Rectal smooth muscle tissue (tissue), 1 donor: ENCODE measurements at regions not wholly inside any gene's neighbourhood (a gene's known extent, or its start where the extent isn't known, plus 50 kb on each side); places are given as distances from the start of the nearest gene placed in this dataset.
"Not testable (repeated sequence)": the region's sequence is repeated elsewhere in the genome, so short reads cannot be mapped to it uniquely, and the experiment has no call there.

ENCODE experiments used
- H3K27ac ChIP-seq: one replicate; pipeline ENCODE4 v1.7.0; 2013; ENCODE audit warnings: low read depth, low read length, inconsistent platforms
- H3K27me3 ChIP-seq: one replicate; pipeline ENCODE4 v1.7.0; 2013; ENCODE audit warnings: low read length; ENCODE audit not compliant: control insufficient read depth, insufficient read depth
- H3K36me3 ChIP-seq: one replicate; pipeline ENCODE4 v1.7.0; 2013; ENCODE audit warnings: low read length; ENCODE audit not compliant: control insufficient read depth, insufficient read depth
- H3K4me1 ChIP-seq: one replicate; pipeline ENCODE4 v1.7.0; 2013; ENCODE audit warnings: low read length; ENCODE audit not compliant: control insufficient read depth, insufficient read depth
- H3K4me3 ChIP-seq: one replicate; pipeline ENCODE4 v1.7.0; 2013; ENCODE audit warnings: low read length
- H3K9ac ChIP-seq: one replicate; pipeline ENCODE4 v1.7.0; 2013; ENCODE audit warnings: low read length

GRCh38 chr2:52054824-52055223, 1022.9 kb upstream of the NRXN1 start:
- Histone ChIP-seq H3K27ac (no peak overlapping the region), H3K4me3 (no peak overlapping the region), H3K27me3 (no peaks in the 10 kb centered on the region), H3K36me3 (no peaks in the 10 kb centered on the region), H3K4me1 (no peaks in the 10 kb centered on the region), H3K9ac (no peak overlapping the region)

GRCh38 chr2:52036853-52037252, 1004.9 kb upstream of the NRXN1 start:
- Histone ChIP-seq H3K9ac (no peak overlapping the region), H3K4me1 (no peaks in the 10 kb centered on the region), H3K27me3 (no peaks in the 10 kb centered on the region), H3K27ac (no peak overlapping the region), H3K36me3 (no peaks in the 10 kb centered on the region), H3K4me3 (no peak overlapping the region)

GRCh38 chr2:52036024-52036423, 1004.1 kb upstream of the NRXN1 start:
- H3K27ac ChIP-seq = no peak overlapping the region
- no peaks in the 10 kb centered on the region for H3K4me1 ChIP-seq
- no peaks in the 10 kb centered on the region for H3K27me3 ChIP-seq
- no peaks in the 10 kb centered on the region for H3K36me3 ChIP-seq
- no peak overlapping the region for H3K4me3 ChIP-seq
- no peak overlapping the region for H3K9ac ChIP-seq

- H3K9ac ChIP-seq = no peak overlapping the region
- H3K27ac ChIP-seq = no peak overlapping the region
- no peak overlapping the region for H3K4me3 ChIP-seq
- H3K36me3 ChIP-seq = no peaks in the 10 kb centered on the region
- no peaks in the 10 kb centered on the region for H3K27me3 ChIP-seq
- no peaks in the 10 kb centered on the region for H3K4me1 ChIP-seq
Measured at GRCh38 chr2:52035391-52035790, 1003.5 kb upstream of the NRXN1 start.

- no peaks in the 10 kb centered on the region for H3K4me1 ChIP-seq
- H3K27me3 ChIP-seq = no peaks in the 10 kb centered on the region
- no peak overlapping the region for H3K4me3 ChIP-seq
- no peak overlapping the region for H3K27ac ChIP-seq
- H3K36me3 ChIP-seq = no peaks in the 10 kb centered on the region
- H3K9ac ChIP-seq = no peak overlapping the region
Measured at GRCh38 chr2:52034706-52035105, 1002.8 kb upstream of the NRXN1 start.

GRCh38 chr2:52022006-52022405, 990.1 kb upstream of the NRXN1 start:
- Histone ChIP-seq H3K27ac (no peak overlapping the region), H3K9ac (no peak overlapping the region), H3K4me1 (no peaks in the 10 kb centered on the region), H3K4me3 (no peak overlapping the region), H3K27me3 (no peaks in the 10 kb centered on the region), H3K36me3 (no peaks in the 10 kb centered on the region)

- Histone ChIP-seq H3K27ac (no peak overlapping the region), H3K4me1 (no peaks in the 10 kb centered on the region), H3K9ac (no peak overlapping the region), H3K36me3 (no peaks in the 10 kb centered on the region), H3K4me3 (no peak overlapping the region), H3K27me3 (no peaks in the 10 kb centered on the region)
Measured at GRCh38 chr2:52017646-52018235, 985.8 kb upstream of the NRXN1 start.

GRCh38 chr2:52006821-52007366, 975.0 kb upstream of the NRXN1 start:
- not testable (repeated sequence) for H3K9ac ChIP-seq, H3K27ac ChIP-seq, H3K4me1 ChIP-seq, H3K27me3 ChIP-seq, H3K4me3 ChIP-seq, H3K36me3 ChIP-seq

- Histone ChIP-seq H3K9ac (no peak overlapping the region), H3K27ac (no peak overlapping the region), H3K4me3 (no peak overlapping the region), H3K27me3 (no peaks in the 10 kb centered on the region), H3K36me3 (no peaks in the 10 kb centered on the region), H3K4me1 (no peaks in the 10 kb centered on the region)
Measured at GRCh38 chr2:52000151-52000855, 968.4 kb upstream of the NRXN1 start.

GRCh38 chr2:51998890-51999289, 967.0 kb upstream of the NRXN1 start:
- Histone ChIP-seq H3K27me3 (no peaks in the 10 kb centered on the region), H3K36me3 (no peaks in the 10 kb centered on the region), H3K4me1 (no peaks in the 10 kb centered on the region), H3K27ac (no peak overlapping the region), H3K4me3 (no peak overlapping the region), H3K9ac (no peak overlapping the region)

GRCh38 chr2:51997571-51997970, 965.6 kb upstream of the NRXN1 start:
- no peaks in the 10 kb centered on the region for H3K36me3 ChIP-seq
- H3K4me1 ChIP-seq = no peaks in the 10 kb centered on the region
- H3K27me3 ChIP-seq = no peaks in the 10 kb centered on the region
- H3K4me3 ChIP-seq = no peak overlapping the region
- H3K9ac ChIP-seq = no peak overlapping the region
- H3K27ac ChIP-seq = no peak overlapping the region

- Histone ChIP-seq H3K27me3 (no peaks in the 10 kb centered on the region), H3K36me3 (no peaks in the 10 kb centered on the region), H3K9ac (no peak overlapping the region), H3K27ac (no peak overlapping the region), H3K4me1 (no peaks in the 10 kb centered on the region), H3K4me3 (no peak overlapping the region)
Measured at GRCh38 chr2:51995293-51995692, 963.4 kb upstream of the NRXN1 start.
